ENCODE measurements at regions not wholly inside any gene's neighbourhood (a gene's known extent, or its start where the extent isn't known, plus 50 kb on each side); places are given as distances from the start of the nearest gene placed in this dataset.
A peak's percentile ranks its signal among the peaks of the same experiment; 100 is the strongest.

DNA sequence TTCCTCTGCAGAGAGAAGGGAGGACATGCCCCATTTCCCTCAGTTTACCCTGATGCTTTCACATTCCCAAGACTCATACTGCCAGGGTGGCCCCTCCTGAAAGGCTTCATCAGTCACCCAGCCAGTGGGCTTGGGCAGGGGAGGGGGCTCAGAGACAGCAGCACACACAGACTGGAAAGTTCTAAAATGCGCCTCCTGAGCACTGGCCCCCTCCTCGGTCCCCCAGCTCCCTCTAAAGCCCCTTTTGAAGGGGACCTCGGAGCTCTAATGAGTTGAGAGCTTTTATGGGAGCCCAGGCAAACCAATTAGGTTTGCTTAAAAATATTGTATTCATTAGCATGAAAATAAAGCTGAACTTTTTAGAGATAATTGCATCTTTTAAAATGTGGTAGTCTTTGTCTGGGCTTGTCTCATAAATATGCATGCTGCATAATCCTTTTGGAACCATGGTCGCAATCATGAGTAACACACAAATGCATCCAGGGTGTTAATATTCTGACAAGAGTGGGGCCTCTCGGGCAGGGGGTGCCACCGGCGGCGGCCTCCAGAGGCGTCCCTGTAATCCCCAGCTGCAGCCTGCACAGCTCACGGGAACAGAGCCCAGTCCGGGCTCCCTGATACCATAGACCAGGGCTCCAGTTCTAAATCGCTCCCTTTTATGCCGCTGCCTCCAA lies 78.5 kb downstream of the RPLP1 start:
- DNase-seq, result no peak

- no peak for DNase-seq
These were observed 79.0 kb downstream of the RPLP1 start for GRCh38 chr15:69531665-69532027.

- no peak for DNase-seq
These were observed 79.4 kb downstream of the RPLP1 start for GRCh38 chr15:69532066-69532465.

GRCh38 chr15:69532856-69533255 lies 80.2 kb downstream of the RPLP1 start:
- DNase-seq, result no peak

- peak; percentile 41 for DNase-seq
These were observed 80.9 kb downstream of the RPLP1 start for GRCh38 chr15:69533522-69533921.

DNA sequence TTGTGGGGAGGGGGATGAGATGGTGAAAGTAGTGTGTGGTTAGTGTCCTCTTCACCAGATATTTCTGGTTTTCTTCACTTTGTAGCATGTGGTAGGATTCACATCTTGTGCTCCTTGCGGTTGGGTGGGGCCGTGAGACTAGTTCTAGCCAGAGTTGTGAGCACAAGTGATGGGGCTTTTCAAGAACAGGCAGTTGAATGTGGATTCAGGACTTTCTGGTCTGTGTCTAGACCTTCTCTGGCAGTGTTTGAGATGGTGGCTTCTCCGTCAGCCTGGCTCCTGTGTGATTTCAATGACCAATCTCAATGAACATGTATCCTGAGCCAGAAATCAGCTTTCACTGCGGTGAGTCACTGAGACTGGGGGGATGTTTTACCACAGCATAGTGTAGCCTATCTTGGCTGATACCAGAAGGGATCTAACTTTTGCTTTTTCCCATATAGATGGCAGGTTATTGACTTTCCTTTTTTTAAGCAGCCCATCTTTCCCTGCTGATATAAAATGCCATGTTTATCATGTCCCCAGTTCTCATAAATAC lies 82.6 kb downstream of the RPLP1 start:
- no peak for DNase-seq

DNA sequence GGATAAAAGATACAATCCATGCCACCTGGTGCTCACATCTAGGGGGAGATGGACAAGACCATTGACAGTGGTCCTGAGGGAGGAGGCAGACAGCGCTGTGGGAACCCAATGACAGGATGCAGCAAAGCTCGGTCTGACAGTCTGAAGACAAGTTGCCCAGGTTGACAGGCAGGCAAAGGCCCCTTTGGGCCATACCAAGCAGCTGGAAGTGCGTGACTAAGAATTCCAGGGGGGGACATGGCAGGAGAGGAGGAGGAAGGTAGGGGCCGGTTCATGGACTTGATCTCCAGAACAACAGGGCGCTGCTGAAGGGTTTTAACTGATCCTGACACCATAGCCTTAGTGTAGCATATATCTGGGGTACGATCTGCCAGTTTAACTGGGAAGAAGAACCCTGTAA lies 83.4 kb downstream of the RPLP1 start:
- DNase-seq, result no peak

- no peak for DNase-seq
These were observed 84.3 kb downstream of the RPLP1 start for GRCh38 chr15:69536726-69537512.

DNA sequence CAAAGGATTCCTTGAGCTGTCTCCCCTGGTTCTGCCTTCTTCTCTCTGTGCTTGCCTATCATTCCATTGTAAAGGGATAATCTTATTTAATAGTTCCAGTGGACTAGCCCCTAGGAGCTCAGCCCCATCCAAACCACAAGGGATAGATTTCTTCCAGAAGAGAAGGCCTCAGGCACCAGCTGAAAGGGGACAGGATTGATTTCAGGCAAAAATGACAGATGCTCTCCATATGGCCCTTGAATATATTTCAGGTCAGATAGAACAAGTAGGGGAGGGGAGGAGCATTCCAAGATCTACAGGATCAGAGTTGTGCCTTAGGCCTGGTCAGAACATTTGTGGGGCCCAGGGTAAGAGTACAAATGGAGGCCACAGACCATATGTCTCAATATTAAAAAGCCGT lies 85.3 kb downstream of the RPLP1 start:
- peak; percentile 20 for DNase-seq

- no peak for DNase-seq
These were observed 85.8 kb downstream of the RPLP1 start for GRCh38 chr15:69538379-69538778.

DNA sequence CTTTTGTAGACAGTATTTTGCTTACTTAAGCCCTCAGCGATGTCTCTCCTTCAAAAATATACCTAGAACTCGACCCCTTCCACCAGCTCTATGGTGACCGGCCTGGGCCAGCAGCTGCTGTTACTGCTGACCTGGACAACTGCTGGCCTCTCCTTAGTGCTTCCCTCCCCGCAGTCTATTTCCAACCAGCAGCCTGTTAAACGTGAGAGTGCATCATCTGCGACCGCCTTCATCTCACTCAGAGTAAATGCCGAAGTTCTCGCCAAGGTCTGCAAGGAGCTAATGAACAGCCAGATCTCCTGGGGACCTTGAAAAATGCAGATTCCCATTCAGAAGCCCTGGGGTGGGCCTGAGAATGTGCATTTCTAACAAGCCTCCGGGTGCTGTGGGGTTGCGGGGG lies 86.7 kb downstream of the RPLP1 start:
- no peak for DNase-seq

DNA sequence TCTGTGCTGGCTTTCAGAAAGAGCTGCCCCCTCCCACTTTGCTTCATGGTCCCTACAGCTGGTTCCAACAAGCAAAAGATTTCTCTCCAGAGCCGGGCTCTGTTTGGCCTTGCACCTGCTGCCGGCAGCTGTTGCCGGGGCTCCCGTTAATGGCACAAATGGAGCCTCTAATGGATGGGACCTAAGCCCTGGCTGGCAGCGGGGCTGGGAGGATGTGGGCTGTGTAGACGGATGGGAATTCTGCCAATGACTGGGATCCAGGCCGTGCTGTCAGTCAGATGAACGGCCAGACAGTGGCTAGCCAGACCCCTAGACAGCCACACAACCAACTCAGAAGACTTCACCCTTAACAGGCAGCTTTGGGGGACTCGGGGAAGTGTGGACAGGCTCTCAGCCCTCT lies 88.0 kb downstream of the RPLP1 start:
- DNase-seq, result no peak

DNA sequence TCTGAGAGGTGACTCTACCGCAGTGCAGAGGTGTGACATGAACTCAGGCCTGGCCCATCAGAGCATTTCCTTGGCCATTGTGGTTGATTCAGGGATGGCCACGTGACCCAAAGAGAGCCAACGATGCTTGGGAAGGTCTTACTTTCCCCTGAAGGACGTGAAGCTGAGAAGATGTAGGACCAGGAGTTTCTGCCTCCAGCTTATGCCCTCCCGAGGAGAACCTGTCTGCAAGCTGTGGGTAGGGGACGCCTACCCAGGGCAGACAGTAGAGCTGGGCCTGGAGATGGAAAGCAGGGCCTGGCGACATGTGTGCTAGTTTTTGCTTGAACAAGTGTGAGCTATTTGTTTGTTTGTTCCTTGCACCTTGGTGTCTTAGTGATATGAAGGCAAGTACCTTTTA lies 89.4 kb downstream of the RPLP1 start:
- no peak for DNase-seq

DNA sequence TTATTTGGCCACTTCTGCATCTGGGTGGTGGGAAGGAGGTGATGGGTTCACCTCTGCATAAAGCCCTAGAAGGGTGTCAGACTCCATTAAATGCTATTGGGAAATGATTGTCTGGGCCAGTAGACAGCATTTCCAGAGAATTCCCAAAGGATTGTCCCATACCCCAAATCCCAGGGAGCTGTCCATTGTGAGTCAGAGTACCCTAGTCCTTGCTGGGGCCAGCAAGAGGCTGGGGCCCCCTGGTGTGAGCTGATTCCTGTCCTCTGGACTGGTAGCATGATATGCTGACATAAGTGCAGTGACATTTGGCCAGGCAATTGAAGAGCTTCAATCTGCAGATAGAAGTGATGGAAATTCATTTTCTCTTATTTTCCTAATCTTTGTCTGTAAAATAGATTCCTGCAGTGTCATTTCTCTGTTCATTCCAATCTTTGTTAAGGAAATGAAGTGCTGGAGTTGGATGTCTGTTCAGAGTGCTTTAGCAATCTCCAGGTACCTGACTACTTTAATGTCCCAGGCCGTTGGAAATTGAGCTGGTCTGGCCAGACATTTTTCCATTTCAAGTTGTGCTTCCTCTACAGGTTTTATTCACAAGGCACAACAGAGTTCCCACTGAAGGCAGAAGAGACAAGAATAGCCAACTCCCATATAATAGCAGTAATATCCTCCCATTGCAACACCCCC lies 91.2 kb downstream of the RPLP1 start:
- DNase-seq, result no peak

- no peak for DNase-seq
These were observed 91.9 kb downstream of the RPLP1 start for GRCh38 chr15:69544365-69545113.

DNA sequence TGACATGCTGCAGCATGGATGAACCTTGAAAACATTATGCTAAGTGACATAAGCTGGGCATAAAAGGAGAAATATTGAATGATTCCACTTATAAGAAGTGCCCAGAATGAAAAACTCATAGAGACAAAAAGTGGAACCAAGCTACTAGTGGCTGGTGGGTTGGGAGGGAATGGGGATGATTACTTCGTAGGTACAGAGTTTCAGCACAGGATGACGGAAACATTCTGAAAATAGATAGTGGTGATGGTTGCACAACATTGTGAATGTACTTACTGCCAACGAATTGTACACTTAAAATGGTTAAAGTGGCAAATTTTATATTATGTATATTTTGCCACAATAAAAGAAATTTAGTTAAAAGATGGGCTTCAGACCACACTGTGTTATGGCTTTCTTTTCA lies 93.6 kb downstream of the RPLP1 start:
- DNase-seq, result no peak

- no peak for DNase-seq
These were observed 96.0 kb downstream of the RPLP1 start for GRCh38 chr15:69548395-69549180.

- no peak for DNase-seq
These were observed 98.9 kb downstream of the RPLP1 start for GRCh38 chr15:69551391-69552056.

GRCh38 chr15:69552057-69552815 lies 99.6 kb downstream of the RPLP1 start:
- no peak for DNase-seq

- no peak for DNase-seq
These were observed 101.1 kb downstream of the RPLP1 start for GRCh38 chr15:69553686-69554085.
